ENCODE measurements at regions not wholly inside any gene's neighbourhood (a gene's known extent, or its start where the extent isn't known, plus 50 kb on each side); places are given as distances from the start of the nearest gene placed in this dataset.
A peak's percentile ranks its signal among the peaks of the same experiment; 100 is the strongest.

GRCh38 chr18:10215446-10215845, 239.0 kb upstream of the APCDD1 start:
- Histone ChIP-seq H2AK9ac (replicated peaks; ENCODE audit: low read depth, low read length, poor library complexity) (no peak overlapping the region), H2BK20ac (ENCODE audit: low read depth, low read length) (no peak overlapping the region), H3K4me2 (ENCODE audit: low read depth, low read length) (no peak overlapping the region), H3K79me1 (ENCODE audit: low read depth in 1 of 2, low read length in 2 of 2) (no peaks in the 10 kb centered on the region), H3K18ac (ENCODE audit: low read depth, low read length) (no peak overlapping the region), H4K20me1 (ENCODE audit: insufficient read depth, low read length) (no peaks in the 10 kb centered on the region), H3K14ac (replicated peaks; ENCODE audit: low read depth, low read length) (no peak overlapping the region), H3K23ac (ENCODE audit: low read depth, low read length) (no peak overlapping the region), H3K9me3 (ENCODE audit: control insufficient read depth, insufficient read depth, low read length) (peaks cover 8% of the 10 kb centered on the region), H3K9ac (ENCODE audit: low read depth, low read length) (no peak overlapping the region), H2AFZ (replicated peaks; ENCODE audit: low read length, poor library complexity) (peak overlapping the region; percentile 24), H3K56ac (ENCODE audit: extremely low read depth, insufficient read depth, low read length) (no peak overlapping the region), H2BK120ac (ENCODE audit: low read depth, low read length) (no peak overlapping the region), H2BK15ac (ENCODE audit: low read depth, low read length) (no peak overlapping the region), H3K4me3 (ENCODE audit: insufficient read depth, low read depth, low read length) (no peak overlapping the region), H4K91ac (ENCODE audit: insufficient read depth, low read depth, low read length) (no peak overlapping the region), H4K8ac (ENCODE audit: low read depth in 2 of 2, low read length in 2 of 2) (no peak overlapping the region), H4K5ac (ENCODE audit: low read depth, low read length) (no peak overlapping the region), H2AK5ac (ENCODE audit: low read depth, low read length) (no peak overlapping the region), H3K4me1 (ENCODE audit: control insufficient read depth, insufficient read depth, low read length) (no peaks in the 10 kb centered on the region), H3K9me1 (ENCODE audit: insufficient read depth, low read length) (no peaks in the 10 kb centered on the region), H3K36me3 (ENCODE audit: control insufficient read depth, insufficient read depth, low read length) (no peaks in the 10 kb centered on the region), H3K27me3 (ENCODE audit: control insufficient read depth, insufficient read depth, low read length) (peaks cover 7% of the 10 kb centered on the region), H3K4ac (ENCODE audit: low read depth, low read length) (no peak overlapping the region), H3K27ac (ENCODE audit: insufficient read depth, low read length) (no peak overlapping the region), H2BK5ac (ENCODE audit: low read depth, low read length, poor library complexity, severe bottlenecking) (no peak overlapping the region)
- ChIA-PET CTCF (no interaction called here), POLR2A (ENCODE audit: unreplicated experiment) (no interaction called here)
- no TSS peak for BruUV-seq (replicated peaks)
- TF ChIP-seq MXI1 (IDR thresholded peaks at IDR 0.05; ENCODE audit: borderline replicate concordance, low read depth, low read length): no peak
- TF ChIP-seq SMC3 (IDR thresholded peaks at IDR 0.05; ENCODE audit: low read depth, low read length): no peak
- TF ChIP-seq FOS (IDR thresholded peaks at IDR 0.05; ENCODE audit: low read depth, low read length): no peak
- no peak for TF ChIP-seq CTCF (conservative IDR thresholded peaks at IDR 0.05; ENCODE audit: low read depth, low read length)
- TF ChIP-seq NFE2L2 (IDR thresholded peaks at IDR 0.05; ENCODE audit: low read depth, low read length): no peak
- TF ChIP-seq POLR2A (IDR thresholded peaks at IDR 0.05; ENCODE audit: low read depth, low read length): no peak
- no peak for TF ChIP-seq BHLHE40 (IDR thresholded peaks at IDR 0.05; ENCODE audit: low read depth, low read length)
- TF ChIP-seq USF2 (IDR thresholded peaks at IDR 0.05; ENCODE audit: low read depth, low read length): no peak
- no peak for TF ChIP-seq RCOR1 (IDR thresholded peaks at IDR 0.05; ENCODE audit: insufficient replicate concordance, low read length)
- no peak for TF ChIP-seq CEBPB (IDR thresholded peaks at IDR 0.05; ENCODE audit: low read depth, low read length)
- TF ChIP-seq RFX5 (IDR thresholded peaks at IDR 0.05; ENCODE audit: low read depth, low read length): no peak
- intact Hi-C loops (cut with micrococcal nuclease) (no loop called here), in situ Hi-C loops (cut with MboI; ENCODE audit: low sequenced_read_pairs) (no loop called here), dilution Hi-C loops (cut with HindIII; ENCODE audit: low sequenced_read_pairs, unreplicated experiment) (no loop called here)
- WGBS, 2 experiments (ENCODE audit: extremely low coverage in 2 of 2, insufficient read length in 1 of 2): no CpG with 5 or more reads among the region's 6 CpGs
- DNase-seq (no peak), ATAC-seq (ENCODE audit: low read depth) (no peak)

All from IMR-90 (cell line).